HepG2 (cell line): ENCODE measurements at regions not wholly inside any gene's neighbourhood (a gene's known extent, or its start where the extent isn't known, plus 50 kb on each side); places are given as distances from the start of the nearest gene placed in this dataset.

Source experiments
- JUN ChIP-seq: sonication (generic); formaldehyde crosslinking; IDR thresholded peaks from 2 replicates; pipeline ENCODE4 v1.4.0; 2020; ENCODE audit warnings: mild to moderate bottlenecking, missing genetic modification reagents
- NCOA1 ChIP-seq: sonication (generic); formaldehyde crosslinking; IDR thresholded peaks from 2 replicates; pipeline ENCODE4 v1.9.0; 2021; ENCODE audit warnings: missing genetic modification reagents
- REL ChIP-seq: sonication (generic); formaldehyde crosslinking; conservative IDR thresholded peaks from 2 replicates; pipeline ENCODE4 v1.8.0; 2022; ENCODE audit warnings: mild to moderate bottlenecking, missing genetic modification reagents, moderate library complexity
- SOX6 ChIP-seq, 2 experiments: fragments of 450-650 bp in 1 of 2; sonication (generic) in 1 of 2; formaldehyde crosslinking in 1 of 2; IDR thresholded peaks; 2 replicates each; pipeline versions ENCODE4 v1.4.0 to v1.6.1; 2017 to 2020; ENCODE audit warnings: antibody characterized with exemption in 1 of 2, mild to moderate bottlenecking in 1 of 2, missing genetic modification reagents in 1 of 2
- TFE3 ChIP-seq: IDR thresholded peaks from 2 replicates; pipeline ENCODE4 v1.6.1; 2016
- WIZ ChIP-seq: sonication (generic); formaldehyde crosslinking; IDR thresholded peaks from 2 replicates; pipeline ENCODE4 v1.5.1; 2020; ENCODE audit warnings: mild to moderate bottlenecking, missing genetic modification reagents
- YEATS2 ChIP-seq: sonication (generic); formaldehyde crosslinking; IDR thresholded peaks from 2 replicates; pipeline ENCODE4 v1.4.0; 2020; ENCODE audit warnings: missing genetic modification reagents, borderline replicate concordance
- ZNF12 ChIP-seq: sonication (generic); formaldehyde crosslinking; IDR thresholded peaks from 2 replicates; pipeline ENCODE4 v1.5.0; 2020; ENCODE audit warnings: missing genetic modification reagents
- ZNF143 ChIP-seq: sonication (generic); formaldehyde crosslinking; IDR thresholded peaks from 2 replicates; pipeline ENCODE4 v1.4.0; 2020; ENCODE audit warnings: missing genetic modification reagents
- ZNF18 ChIP-seq: sonication (generic); formaldehyde crosslinking; IDR thresholded peaks from 2 replicates; pipeline ENCODE4 v1.8.0; 2022; ENCODE audit warnings: mild to moderate bottlenecking, missing genetic modification reagents; ENCODE audit not compliant: insufficient replicate concordance
- ZNF282 ChIP-seq: fragments of 450-650 bp; IDR thresholded peaks from 2 replicates; pipeline ENCODE4 v1.6.1; 2018; ENCODE audit not compliant: partially characterized antibody
- ZNF34 ChIP-seq: sonication (generic); formaldehyde crosslinking; IDR thresholded peaks from 2 replicates; pipeline ENCODE4 v1.4.0; 2020; ENCODE audit warnings: mild to moderate bottlenecking, missing genetic modification reagents, borderline replicate concordance
- ZNF407 ChIP-seq: sonication (generic); formaldehyde crosslinking; IDR thresholded peaks from one replicate; pipeline ENCODE4 v1.5.1; 2020; ENCODE audit warnings: mild to moderate bottlenecking, missing genetic modification reagents; ENCODE audit errors: not compliant biosample characterization
- ZSCAN12 ChIP-seq: sonication (generic); formaldehyde crosslinking; IDR thresholded peaks from 2 replicates; pipeline ENCODE4 v1.9.0; 2021; ENCODE audit warnings: mild to moderate bottlenecking, missing genetic modification reagents

GRCh38 chr3:188021502-188022040 is 132.4 kb upstream of the LPP start (continued):
- TF ChIP-seq REL (CRISPR knock-in tag) (no peak), JUN (no peak), NCOA1 (CRISPR knock-in tag) (no peak; the same call in 1 of the 2 replicates), ZNF143 (CRISPR knock-in tag) (no peak; the same call in 1 of the 2 replicates), ZNF34 (no peak), WIZ (no peak), TFE3 (CRISPR knock-in tag) (0 out of 2 replicates have a peak, but pooled peaks have one; percentile 47), ZNF407 (no peak), ZNF18 (CRISPR knock-in tag) (no peak), ZNF282 (no peak), SOX6 (IDR thresholded peaks at IDR 0.05) (no peak), SOX6 (CRISPR knock-in tag; IDR thresholded peaks at IDR 0.05) (peak; percentile 74), ZSCAN12 (CRISPR knock-in tag) (0 out of 2 replicates have a peak, but pooled peaks have one; percentile 49), YEATS2 (CRISPR knock-in tag) (no peak), ZNF12 (no peak)
